Testis (tissue), 2 donors: ENCODE measurements at regions not wholly inside any gene's neighbourhood (a gene's known extent, or its start where the extent isn't known, plus 50 kb on each side); places are given as distances from the start of the nearest gene placed in this dataset.

ENCODE experiments used
- CTCF ChIP-seq, 3 experiments: fragments of 450-650 bp in 2 of 3; fragments of 200-600 bp in 1 of 3; sonication (generic) in 1 of 3; IDR thresholded peaks; one replicate each; pipeline ENCODE4 v1.5.1; 2016 to 2019; ENCODE audit warnings: antibody characterized with exemption in 3 of 3, mild to moderate bottlenecking in 2 of 3, moderate library complexity in 1 of 3
- POLR2A ChIP-seq: fragments of 450-650 bp; IDR thresholded peaks from one replicate; pipeline ENCODE4 v1.6.1; 2017; ENCODE audit warnings: antibody characterized with exemption, mild to moderate bottlenecking, moderate library complexity

- TF ChIP-seq CTCF (IDR thresholded peaks at IDR 0.05): no peak
- TF ChIP-seq POLR2A: no peak
Measured at GRCh38 chr1:9486466-9487140, 52.7 kb upstream of the SLC25A33 start.
